ENCODE measurements at regions not wholly inside any gene's neighbourhood (a gene's known extent, or its start where the extent isn't known, plus 50 kb on each side); places are given as distances from the start of the nearest gene placed in this dataset.

DNA sequence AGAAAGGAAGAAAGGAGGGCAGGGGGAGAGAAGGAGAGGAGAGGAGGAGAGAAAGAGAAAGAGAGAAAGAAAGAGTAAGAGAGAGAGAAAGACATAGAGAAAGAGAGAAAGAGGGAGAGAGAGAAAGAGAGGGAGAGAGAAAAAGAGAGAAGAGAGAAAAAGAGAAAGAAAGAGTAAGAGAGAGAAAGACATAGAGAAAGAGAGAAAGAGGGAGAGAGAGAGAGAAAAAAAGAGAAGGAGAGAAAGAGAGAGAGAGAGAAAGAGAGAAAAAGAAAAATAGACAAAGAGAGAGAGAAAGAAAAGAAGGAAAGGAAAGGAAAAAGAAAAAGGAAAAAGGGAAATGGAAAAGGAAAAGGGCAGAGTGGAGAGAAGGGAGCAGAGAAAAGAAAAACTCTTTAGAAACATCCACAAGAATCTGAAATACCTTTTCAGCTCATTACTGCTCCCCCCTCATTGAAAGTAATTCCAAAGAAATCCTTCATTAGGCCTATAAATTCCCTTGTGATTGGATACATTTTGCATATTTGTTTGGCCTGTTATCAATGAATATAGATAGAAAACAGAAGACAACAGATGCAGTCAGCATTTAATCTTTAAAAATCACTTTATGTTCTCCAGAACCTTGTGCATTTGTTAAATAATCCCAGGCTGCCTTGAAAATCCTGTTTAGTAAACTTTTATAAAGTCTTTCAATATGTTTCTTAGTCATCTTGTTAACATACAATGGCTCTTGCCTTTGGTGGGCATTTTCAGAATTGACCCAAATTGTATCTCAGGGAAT lies 411.5 kb downstream of the NFIB start:
- TF ChIP-seq, protein P1, sequence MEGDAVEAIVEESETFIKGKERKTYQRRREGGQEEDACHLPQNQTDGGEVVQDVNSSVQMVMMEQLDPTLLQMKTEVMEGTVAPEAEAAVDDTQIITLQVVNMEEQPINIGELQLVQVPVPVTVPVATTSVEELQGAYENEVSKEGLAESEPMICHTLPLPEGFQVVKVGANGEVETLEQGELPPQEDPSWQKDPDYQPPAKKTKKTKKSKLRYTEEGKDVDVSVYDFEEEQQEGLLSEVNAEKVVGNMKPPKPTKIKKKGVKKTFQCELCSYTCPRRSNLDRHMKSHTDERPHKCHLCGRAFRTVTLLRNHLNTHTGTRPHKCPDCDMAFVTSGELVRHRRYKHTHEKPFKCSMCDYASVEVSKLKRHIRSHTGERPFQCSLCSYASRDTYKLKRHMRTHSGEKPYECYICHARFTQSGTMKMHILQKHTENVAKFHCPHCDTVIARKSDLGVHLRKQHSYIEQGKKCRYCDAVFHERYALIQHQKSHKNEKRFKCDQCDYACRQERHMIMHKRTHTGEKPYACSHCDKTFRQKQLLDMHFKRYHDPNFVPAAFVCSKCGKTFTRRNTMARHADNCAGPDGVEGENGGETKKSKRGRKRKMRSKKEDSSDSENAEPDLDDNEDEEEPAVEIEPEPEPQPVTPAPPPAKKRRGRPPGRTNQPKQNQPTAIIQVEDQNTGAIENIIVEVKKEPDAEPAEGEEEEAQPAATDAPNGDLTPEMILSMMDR (IDR thresholded peaks at IDR 0.05) = peak; percentile 38
- TF ChIP-seq EZH2 (IDR thresholded peaks at IDR 0.05; ENCODE audit: borderline replicate concordance, insufficient read depth, low read depth, low read length, poor library complexity, severe bottlenecking) = no peak

All from B cell (primary cell).